ENCODE measurements at regions not wholly inside any gene's neighbourhood (a gene's known extent, or its start where the extent isn't known, plus 50 kb on each side); places are given as distances from the start of the nearest gene placed in this dataset.
"Not testable (repeated sequence)": the region's sequence is repeated elsewhere in the genome, so short reads cannot be mapped to it uniquely, and the experiment has no call there.

DNA sequence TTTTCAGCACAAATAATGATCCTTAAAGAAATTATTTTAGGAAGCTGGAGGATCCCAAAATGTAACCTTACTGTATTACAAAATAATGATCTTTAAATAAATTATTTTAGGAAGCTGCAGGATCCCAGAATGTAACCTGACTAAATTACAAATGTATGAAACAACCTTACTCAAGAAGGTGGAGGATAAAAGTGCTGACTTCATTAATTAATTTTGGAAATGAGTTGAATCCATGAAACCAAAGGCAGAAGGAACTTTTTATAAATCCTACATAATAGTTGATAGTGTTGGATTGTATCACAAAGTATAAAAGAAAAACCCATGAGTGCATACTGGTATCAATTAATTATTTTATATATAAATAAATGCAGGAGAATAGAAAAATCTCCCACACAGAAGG lies 859.9 kb downstream of the KCNJ2 start:
- Mint-ChIP-seq H3K4me1 (ENCODE audit: low read depth) (no peaks in the 10 kb centered on the region), H3K27ac (no peak overlapping the region), H3K27me3 (no peaks in the 10 kb centered on the region)

GRCh38 chr17:71031286-71031685 lies 862.0 kb downstream of the KCNJ2 start:
- CTCF ChIA-PET; DNase-seq; POLR2A ChIA-PET; H3K4me3 Mint-ChIP-seq; H3K36me3 Mint-ChIP-seq (ENCODE audit: low read depth); H3K4me1 Mint-ChIP-seq (ENCODE audit: low read depth); H3K27ac Mint-ChIP-seq; ATAC-seq; intact Hi-C loops (cut with micrococcal nuclease); H3K27me3 Mint-ChIP-seq; H3K9me3 Mint-ChIP-seq: not testable (repeated sequence)

More for the DNA sequence above, 859.9 kb downstream of the KCNJ2 start:
- no peak for ATAC-seq
- H3K4me3 Mint-ChIP-seq = no peak overlapping the region
- no peak for DNase-seq
- CTCF ChIA-PET = no interaction called here
- H3K9me3 Mint-ChIP-seq = peaks cover 4% of the 10 kb centered on the region
- POLR2A ChIA-PET = no interaction called here
- TF ChIP-seq, protein P1, sequence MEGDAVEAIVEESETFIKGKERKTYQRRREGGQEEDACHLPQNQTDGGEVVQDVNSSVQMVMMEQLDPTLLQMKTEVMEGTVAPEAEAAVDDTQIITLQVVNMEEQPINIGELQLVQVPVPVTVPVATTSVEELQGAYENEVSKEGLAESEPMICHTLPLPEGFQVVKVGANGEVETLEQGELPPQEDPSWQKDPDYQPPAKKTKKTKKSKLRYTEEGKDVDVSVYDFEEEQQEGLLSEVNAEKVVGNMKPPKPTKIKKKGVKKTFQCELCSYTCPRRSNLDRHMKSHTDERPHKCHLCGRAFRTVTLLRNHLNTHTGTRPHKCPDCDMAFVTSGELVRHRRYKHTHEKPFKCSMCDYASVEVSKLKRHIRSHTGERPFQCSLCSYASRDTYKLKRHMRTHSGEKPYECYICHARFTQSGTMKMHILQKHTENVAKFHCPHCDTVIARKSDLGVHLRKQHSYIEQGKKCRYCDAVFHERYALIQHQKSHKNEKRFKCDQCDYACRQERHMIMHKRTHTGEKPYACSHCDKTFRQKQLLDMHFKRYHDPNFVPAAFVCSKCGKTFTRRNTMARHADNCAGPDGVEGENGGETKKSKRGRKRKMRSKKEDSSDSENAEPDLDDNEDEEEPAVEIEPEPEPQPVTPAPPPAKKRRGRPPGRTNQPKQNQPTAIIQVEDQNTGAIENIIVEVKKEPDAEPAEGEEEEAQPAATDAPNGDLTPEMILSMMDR (IDR thresholded peaks at IDR 0.05) = no peak
- intact Hi-C loops (cut with micrococcal nuclease) = no loop called here
- H3K36me3 Mint-ChIP-seq (ENCODE audit: low read depth) = peaks cover 1% of the 10 kb centered on the region

DNA sequence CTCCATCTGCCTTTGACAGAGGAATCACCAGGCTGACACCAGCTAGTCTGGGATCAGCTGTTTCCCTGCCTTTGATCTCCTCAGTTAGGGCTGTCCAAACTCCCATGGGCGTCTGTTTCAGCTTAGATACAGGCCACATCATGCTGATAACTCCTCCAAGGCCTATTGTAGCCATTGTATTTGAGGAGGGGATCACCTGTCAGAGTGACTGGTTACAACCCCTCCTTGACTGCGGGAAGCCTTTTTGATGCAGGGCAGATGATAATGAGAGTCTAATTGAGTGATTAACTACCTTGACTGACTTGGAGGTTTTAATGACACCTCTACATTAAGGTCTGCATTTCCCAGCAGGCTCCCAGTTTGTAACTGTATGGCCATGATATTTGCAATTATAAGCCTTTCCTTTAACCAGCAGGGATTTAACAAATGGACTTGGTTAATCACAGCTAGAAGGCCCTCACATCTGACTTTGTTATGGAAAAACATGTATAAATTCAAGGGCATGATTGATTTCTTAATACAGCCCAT lies 863.5 kb downstream of the KCNJ2 start:
- Mint-ChIP-seq H3K27me3 (no peaks in the 10 kb centered on the region), H3K9me3 (peaks cover 1% of the 10 kb centered on the region), H3K4me1 (ENCODE audit: low read depth) (no peaks in the 10 kb centered on the region), H3K4me3 (no peak overlapping the region), H3K36me3 (ENCODE audit: low read depth) (peaks cover 1% of the 10 kb centered on the region), H3K27ac (no peak overlapping the region)
- ChIA-PET POLR2A (no interaction called here), CTCF (no interaction called here)
- DNase-seq = no peak
- TF ChIP-seq, protein P1 (IDR thresholded peaks at IDR 0.05) = no peak
- intact Hi-C loops (cut with micrococcal nuclease) = no loop called here
- no peak for ATAC-seq

DNA sequence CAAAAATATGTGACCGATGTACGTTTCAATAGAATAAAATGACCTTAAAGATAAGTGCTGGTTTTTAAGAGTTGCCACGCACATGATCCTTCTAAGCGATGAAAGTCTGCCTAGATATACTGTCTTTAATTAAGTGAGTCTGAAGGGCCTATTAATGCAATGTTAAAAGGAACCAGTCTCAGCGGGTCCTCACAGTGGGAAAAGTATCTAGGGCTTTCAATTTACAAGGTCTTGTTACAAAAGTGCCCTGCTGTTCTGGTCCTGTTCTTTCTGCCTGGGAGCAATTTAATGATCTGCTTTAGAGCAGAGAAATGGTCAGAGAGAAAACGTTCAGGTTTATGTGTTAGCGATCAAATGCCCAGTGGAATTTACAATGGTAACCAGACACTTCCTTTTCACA lies 864.0 kb downstream of the KCNJ2 start:
- no peak for ATAC-seq
- H3K27ac Mint-ChIP-seq = no peak overlapping the region
- no peaks in the 10 kb centered on the region for H3K4me1 Mint-ChIP-seq (ENCODE audit: low read depth)
- intact Hi-C loops (cut with micrococcal nuclease) = no loop called here
- CTCF ChIA-PET = no interaction called here
- H3K4me3 Mint-ChIP-seq = no peak overlapping the region
- no peak for DNase-seq
- TF ChIP-seq, protein P1 (IDR thresholded peaks at IDR 0.05) = no peak
- POLR2A ChIA-PET = no interaction called here
- peaks cover 1% of the 10 kb centered on the region for H3K36me3 Mint-ChIP-seq (ENCODE audit: low read depth)
- H3K9me3 Mint-ChIP-seq = peaks cover 1% of the 10 kb centered on the region
- no peaks in the 10 kb centered on the region for H3K27me3 Mint-ChIP-seq

- H3K9me3 Mint-ChIP-seq = peaks cover 1% of the 10 kb centered on the region
Observed at GRCh38 chr17:71035226-71035625, 865.9 kb downstream of the KCNJ2 start.

More at GRCh38 chr17:71035226-71035625, 865.9 kb downstream of the KCNJ2 start:
- TF ChIP-seq, protein P1 (IDR thresholded peaks at IDR 0.05) = no peak
- Mint-ChIP-seq H3K4me1 (ENCODE audit: low read depth) (no peaks in the 10 kb centered on the region), H3K4me3 (no peak overlapping the region), H3K36me3 (ENCODE audit: low read depth) (peaks cover 1% of the 10 kb centered on the region), H3K27ac (no peak overlapping the region), H3K27me3 (no peaks in the 10 kb centered on the region)
- POLR2A ChIA-PET = no interaction called here
- ATAC-seq (no peak), DNase-seq (no peak)
- CTCF ChIA-PET = no interaction called here
- intact Hi-C loops (cut with micrococcal nuclease) = no loop called here

Measured in activated CD8-positive, alpha-beta T cell treated with anti-CD3 and anti-CD28 coated beads for 36 hours (primary cell).